Stimulated activated CD8-positive, alpha-beta memory T cell treated with anti-CD3 and anti-CD28 coated beads, Interleukin-7, amount 100 ng/mL, for 1 hour (primary cell): ENCODE measurements at regions not wholly inside any gene's neighbourhood (a gene's known extent, or its start where the extent isn't known, plus 50 kb on each side); places are given as distances from the start of the nearest gene placed in this dataset.
"Not testable (repeated sequence)": the region's sequence is repeated elsewhere in the genome, so short reads cannot be mapped to it uniquely, and the experiment has no call there.

Source experiments
- DNase-seq, 2 donors: peaks; one replicate each; pipeline ENCODE4 v3.0.0-alpha.2; 2020; ENCODE audit warnings: low read depth in 2 of 2

DNA sequence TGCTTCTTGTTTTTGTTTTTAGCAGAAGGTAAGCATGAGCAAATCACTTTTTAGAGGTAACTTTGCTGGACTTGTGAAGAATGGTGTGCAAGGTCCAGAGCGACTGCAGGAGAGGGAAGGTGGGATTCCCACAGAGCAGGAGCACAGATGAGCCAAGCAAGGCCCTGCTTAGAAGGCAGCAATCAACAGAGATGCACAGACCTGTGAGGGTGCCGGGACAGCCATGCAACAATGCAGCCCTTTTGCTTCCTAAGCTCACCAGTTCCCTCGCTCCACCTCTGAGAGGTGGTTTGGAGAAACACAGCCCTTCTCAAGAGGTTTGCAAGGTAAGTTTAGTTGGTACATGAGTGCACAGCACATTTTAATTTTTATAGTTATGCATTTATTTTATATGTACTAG, 85.1 kb upstream of the FBXO28 start:
- DNase-seq: not testable (repeated sequence)

DNA sequence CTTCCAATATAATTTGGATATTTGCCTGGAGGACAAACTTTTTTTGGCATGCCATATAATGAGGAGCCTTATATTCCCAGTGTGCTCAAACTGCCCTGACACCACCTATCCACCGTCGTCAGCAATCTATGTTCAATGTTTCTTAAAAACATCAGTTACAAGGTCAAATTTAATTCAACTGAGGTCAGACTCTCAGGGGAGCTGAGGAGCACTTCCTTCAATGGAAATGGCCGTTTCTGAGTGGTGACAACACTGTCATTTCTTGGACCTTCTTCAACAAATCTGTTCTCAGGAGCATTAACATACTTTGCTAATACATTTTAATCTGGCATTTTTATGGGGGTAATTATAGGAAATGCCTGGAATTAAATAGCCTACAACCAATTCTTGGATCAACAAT, 90.8 kb upstream of the FBXO28 start:
- DNase-seq: not testable (repeated sequence)

DNA sequence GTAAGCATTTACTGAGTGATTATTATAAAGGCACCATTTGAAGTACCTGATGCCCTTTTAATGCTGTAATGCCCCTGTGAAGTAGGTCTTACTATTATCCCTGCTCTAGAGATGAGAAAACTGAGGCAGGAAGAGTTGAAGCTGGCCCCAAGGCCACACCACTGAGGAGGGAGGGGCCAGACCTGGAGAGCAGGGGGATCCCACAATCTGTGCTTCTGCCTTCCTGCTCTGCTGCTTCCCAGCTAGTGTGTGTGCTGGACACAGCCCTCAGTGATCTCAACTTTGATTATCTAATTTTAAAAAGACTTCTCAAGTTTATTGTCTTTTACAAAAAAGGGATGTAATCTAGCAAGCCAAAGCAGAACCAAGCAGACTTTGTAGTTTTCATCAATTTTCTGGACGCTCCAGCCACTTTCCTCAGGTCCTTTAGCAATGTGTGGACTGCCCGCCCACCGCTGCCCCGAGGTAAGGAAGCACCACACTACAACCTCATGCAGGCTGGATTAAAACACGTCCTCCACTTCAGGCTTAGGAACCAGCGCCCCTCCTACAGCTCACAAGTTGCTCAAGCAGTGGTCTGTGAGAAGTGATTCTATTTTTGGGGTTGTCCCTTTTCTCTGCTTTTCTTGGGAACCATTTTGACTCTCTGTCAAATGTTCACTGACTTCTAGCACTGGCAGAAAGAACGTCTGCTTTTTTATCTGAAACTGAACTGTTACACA, 91.5 kb upstream of the FBXO28 start:
- not testable (repeated sequence) for DNase-seq

DNA sequence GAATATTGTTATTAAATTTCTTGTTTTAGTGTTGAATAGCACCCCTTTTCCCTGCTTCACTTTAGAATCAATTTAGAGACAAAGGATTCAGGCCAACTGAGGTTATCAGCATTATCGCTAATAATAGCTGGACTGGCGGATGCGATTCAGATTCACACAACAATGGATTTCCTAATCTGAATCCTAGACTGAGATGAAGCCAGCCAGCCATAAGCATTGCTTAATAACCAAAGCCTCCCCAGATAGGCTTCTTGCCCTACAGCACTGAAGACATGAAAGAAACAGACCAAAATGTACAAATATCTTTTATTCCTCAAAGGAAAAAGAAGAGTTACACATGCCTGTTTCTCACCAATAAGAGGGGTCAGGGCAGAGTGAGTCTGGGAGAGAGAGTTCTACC, 94.0 kb upstream of the FBXO28 start:
- not testable (repeated sequence) for DNase-seq

DNA sequence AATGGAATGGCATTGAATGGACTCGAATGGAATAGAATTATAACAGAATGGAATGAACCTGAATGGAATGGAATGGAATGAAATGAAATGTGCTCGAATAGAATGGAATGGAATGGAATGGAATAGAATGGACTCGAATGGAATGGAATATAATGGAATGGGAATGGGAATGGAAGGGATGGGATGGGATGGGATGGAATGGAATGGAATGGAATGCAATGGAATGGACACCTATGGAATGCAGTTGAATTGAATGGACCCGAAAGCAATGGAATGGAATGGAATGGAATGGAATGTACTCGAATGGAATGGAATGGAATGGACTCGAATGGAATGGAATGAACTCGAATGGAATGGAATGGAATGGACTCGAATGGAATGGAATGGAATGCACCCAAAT, 98.1 kb upstream of the FBXO28 start:
- DNase-seq: not testable (repeated sequence)

DNA sequence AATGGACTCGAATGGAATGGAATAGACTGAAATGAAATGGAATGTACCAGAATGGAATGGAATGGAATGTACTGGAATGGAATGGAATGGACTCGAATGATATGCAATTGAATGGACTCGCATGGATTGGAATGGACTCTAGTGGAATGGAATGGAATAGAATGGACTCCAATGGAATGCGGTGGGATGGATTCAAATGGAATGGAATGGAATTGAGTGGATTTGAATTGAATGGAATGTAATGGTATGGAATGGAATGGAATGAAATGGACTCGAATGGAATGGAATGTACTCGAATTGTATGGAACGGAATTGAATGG, 99.6 kb upstream of the FBXO28 start:
- no peak for DNase-seq

DNA sequence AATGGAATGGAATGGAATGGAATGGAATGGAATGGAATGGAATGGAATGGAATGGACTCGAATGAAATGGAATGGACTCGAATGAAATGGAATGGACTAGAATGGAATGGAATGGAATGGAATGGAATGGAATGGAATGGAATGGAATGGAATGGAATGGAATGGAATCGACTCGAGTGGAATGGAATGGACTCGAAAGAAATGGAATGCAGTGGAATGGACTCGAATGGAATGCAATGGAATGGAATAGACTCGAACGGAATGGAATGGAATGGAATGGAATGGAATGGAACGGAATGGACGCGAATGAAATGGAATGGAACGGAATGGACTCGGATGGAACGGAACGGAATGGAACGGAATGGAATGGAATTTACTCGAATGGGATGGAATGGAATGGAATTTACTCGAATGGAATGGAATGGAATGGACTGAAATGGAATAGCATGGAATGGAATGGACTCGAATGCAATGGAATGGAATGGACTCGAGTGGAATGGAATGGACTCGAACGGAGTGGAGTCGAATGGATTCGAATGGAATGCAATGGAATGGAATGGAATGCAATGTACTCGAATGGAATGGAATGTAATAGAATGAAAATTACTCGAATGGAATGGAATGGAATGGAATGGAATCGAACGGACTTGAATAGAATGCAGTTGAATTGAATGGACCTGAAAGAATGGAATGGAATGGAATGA, 100.1 kb upstream of the FBXO28 start:
- not testable (repeated sequence) for DNase-seq

DNA sequence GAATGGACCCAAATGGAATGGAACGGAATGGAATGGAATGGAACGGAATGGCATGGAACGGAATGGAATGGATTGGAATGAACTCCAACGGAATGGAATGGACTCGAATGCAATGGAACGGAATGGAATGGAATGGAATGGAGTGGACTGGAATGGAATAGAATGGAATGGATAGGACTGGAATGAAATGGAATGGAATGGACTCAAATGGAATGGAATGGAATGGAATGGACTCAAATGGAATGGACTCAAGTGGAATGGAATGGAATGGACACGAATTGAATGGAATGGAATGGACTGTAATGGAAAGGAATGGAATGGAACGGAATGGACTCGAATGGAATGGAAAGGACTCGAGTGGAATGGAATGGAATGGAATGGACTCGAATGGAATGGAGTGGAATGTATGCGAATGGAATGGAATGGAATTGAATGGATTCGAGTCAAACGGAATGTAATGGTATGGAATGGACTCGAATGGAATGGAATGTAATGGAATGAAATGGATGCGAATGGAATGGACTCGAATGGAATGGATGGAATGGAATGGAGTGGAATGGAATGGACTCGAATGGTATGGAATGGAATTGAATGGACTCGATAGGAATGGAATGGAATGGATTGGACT, 101.0 kb upstream of the FBXO28 start:
- not testable (repeated sequence) for DNase-seq

DNA sequence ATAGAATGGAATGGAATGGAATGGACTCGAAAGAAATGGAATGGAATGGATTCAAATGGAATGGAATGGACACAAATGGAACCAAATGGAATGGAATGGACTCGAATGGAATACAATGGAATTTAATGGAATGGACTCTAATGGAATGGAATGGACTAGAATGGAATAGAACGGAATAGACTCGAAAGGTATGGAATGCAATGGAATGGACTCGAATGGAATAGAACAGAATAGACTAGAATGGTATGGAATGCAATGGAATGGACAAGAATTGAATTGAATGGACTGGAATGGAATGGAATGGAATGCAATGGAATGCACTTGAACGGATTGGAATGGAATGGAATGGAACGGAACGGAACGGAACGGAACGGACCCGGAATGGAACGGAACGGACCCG, 101.7 kb upstream of the FBXO28 start:
- DNase-seq: not testable (repeated sequence)

DNA sequence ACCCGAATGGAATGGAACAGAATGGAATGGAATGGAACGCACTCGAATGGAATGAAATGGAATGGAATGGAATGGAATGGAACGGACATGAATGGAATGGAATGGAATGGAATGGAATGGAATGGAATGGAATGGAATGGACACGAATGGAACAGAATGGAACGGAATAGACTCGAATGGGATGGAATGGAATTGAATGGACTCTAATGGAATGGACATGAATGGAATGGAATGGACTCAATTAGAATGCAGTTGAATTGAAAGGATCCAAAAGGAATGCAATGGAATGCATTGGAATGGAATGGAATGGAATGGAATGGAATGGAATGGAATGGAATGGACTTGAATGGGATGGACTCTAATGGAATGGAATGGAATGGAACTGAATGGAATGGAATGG, 102.2 kb upstream of the FBXO28 start:
- not testable (repeated sequence) for DNase-seq

DNA sequence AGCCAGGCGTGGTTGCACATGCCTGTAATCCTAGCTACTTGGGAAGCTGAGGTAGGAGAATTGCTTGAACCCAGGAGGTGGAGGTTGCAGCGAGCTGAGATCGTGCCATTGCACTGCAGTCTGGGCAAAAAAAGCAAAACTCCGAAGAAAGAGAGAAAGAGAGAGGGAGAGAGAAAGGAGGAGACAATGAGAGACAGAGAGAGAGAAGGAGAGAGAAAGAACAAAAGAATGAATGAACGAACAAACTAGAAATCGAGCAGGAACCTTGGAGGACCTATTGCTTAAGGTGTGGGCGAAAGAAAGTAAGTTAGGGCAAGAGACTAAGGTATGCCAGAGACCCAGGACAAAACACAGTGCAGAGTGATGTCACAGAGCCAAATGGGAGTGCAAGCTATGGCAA, 102.8 kb upstream of the FBXO28 start:
- DNase-seq: not testable (repeated sequence)

DNA sequence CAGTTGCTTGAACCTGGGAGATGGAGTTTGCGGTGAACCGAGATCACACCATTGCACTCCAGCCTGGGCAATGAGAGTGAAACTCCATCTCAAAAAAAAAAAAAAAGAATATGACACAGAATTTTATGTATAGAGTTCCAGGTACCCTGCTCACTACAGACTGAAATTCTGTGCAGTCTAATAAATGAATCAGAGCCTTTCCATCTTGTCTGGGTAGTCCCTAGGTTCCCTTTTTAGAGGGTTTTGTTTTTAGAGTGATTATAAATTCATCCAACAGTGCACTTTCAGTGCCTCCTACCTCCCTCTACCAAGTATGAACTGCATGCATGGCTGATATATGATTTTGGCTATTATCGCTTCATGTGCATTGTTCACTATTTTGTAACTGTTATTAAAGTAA, 107.9 kb upstream of the FBXO28 start:
- DNase-seq: not testable (repeated sequence)

DNA sequence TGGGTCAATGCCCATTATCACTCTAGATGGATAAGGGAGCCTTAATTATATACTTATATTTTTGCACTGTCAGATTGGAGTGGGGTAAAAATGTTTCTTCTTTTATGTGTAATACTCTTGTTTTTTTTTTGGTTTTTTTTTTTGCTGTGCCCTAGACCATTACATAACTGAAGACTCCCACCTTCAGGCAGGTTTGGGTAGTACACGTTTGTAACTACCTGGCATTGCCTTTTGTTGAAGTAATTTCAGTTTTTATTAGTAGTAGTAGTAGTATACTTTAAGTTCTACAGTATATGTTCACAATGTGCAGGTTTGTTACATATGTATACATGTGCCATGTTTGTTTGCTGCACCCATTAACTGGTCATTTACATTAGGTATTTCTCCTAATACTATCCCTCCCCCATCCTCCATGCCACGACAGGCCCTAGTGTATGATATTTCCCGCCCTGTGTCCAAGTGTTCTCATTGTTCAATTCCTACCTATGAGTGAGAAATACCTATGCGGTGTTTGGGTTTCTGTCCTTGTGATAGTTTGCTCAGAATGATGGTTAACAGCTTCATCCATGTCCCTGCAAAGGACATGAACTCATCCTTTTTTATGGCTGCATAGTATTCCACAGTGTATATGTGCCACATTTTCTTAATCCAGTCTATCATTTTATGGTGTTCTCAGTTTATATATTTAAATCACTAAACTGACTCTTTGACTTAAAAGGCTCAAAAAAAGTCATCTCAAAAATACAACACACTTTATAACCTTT, 109.2 kb upstream of the FBXO28 start:
- peak in 1 of 2 donors; percentile 20 for DNase-seq

DNA sequence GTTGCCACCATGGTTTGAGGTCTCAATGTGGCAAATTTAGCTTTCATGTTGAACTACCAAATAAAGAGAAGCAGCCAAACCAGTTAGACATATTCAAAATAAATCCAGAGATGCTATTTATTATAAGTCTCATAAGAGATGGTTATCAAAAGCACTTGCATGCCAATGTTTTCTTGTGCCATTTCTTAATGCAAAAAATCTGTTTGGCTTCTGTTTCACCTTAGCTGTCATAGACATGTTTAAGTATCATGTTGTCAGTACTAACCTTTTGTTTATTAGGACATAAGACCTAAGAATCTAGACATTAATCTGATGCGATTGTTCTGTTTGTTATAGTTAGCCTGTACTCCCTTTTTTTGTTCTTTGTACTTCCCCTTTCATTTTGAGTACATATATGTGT, 110.0 kb upstream of the FBXO28 start:
- not testable (repeated sequence) for DNase-seq

DNA sequence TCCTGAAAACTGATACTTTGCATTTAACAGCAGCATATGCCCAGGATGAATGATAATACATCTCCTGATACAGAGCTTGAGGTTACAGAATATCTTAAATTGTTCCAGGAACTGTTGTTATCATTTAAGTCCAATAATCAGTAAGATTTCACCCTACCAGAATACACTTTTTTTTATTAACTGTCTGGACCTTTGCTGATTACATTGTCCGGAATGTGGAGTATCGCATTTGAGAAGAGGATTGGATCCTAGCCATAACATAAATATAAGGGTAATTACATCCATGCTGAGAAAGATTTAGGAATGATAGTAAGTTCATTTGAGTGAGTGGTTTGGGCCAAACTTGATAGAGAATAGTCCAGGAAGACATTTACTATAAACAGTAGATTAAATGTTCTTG, 112.2 kb upstream of the FBXO28 start:
- DNase-seq: not testable (repeated sequence)

DNA sequence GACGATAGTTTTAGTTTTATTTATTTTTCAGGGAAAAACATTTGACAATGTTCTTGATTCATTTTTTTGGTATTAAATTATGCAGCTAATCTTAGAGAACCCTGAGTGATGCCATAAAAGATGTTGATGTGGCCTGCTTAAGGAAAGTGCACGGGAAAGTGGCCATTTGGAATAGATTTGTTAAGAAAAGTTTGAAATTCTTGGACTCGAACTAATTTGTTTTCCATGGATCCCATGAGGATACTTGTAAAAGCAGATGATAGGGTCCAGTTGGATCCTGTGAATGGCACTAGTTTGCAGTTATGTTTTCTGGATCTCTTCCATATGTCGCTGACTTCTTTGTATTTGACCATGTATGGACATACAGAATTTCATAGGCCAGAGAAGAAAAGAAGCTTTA, 114.2 kb upstream of the FBXO28 start:
- DNase-seq: not testable (repeated sequence)

DNA sequence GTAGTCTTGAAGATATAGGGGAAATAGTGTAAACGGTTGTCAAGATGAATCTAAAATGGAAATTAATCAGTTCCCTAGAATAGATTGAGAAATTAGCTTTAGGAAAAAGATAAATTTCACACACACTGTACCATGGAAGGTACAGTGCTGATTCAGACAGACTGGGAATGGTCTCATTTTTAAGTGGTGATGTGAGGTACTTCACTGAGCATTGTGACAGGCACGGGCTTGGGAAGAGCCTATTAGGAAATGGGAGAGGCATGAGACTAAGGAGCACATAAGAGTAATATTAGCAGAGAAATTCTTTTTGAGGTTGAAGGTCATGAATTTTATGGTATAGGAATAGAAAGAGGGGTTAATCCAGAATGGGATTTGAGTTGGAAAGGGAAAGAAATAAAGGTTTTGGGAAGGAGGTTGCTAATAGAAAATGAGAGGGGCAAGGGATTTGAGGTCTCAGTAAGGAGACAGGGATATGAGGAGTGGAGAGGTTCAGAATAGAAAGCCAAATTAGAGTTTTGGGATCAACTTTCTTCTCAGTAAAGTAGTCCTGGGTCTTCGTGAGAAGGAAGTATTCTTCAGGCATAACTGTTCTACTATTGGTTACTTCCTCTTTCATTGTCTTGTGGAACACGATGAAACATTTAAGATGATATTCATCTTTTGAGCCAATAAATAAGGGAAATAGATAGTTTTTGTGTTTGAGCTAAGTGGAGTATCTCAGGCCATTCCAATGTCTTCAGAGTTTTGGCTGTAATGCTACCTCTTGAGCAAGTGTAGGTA, 115.0 kb upstream of the FBXO28 start:
- not testable (repeated sequence) for DNase-seq

DNA sequence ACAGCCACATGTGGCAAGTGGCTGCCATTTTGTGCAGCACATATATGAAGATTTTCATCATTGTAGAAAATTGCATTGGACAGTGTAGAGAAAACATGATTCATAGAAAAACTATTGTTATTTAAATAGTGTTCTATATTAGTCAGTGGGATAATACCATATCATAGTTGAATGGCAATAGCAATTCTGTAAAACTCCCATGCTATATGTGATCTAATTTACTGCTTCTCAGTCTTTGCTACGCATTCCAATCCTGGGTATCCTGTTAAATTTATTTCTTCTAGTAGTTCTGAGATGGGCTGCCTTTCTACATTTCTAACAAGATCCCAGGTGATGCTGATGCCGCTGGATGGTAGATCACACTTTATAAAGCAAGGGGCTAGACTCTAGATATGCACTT, 117.5 kb upstream of the FBXO28 start:
- DNase-seq: not testable (repeated sequence)

DNA sequence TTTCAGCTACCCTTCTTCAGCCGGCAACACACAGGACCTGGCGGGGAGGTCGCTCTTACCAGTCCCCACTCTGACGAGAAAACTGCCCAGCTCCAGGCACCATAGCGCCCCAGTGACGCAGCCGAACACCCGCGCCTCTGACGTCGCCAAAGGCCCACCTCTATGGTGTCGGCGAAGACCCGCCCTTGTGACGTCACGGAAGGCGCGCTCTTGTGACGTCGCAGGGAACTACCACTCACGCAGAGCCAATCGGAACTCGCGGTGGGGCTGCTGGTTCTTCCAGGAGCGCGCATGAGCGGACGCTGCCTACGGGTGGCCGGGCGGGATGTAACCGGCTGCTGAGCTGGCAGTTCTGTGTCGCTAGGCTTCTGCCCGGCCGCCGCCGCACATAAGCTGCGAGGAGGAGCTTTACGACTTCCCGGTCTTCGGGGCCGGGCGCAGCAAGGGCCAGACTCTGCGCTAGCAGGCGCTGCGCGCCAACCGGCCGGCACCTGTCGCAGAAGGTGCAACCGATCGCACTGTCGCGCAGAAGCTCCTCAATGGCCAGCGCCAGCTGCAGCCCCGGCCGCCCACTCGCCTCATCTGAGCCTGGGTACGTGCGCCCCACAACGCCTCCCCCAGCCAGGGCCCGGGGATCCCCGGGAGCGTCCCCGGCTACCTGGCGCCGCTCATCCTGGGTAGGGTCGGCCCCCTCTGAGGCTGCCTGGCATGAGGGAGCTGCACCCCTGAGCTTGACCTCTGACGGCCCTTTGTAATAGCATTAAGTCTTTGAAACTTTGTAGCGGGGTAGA, 121.3 kb upstream of the FBXO28 start:
- DNase-seq: peak; percentile 100

DNA sequence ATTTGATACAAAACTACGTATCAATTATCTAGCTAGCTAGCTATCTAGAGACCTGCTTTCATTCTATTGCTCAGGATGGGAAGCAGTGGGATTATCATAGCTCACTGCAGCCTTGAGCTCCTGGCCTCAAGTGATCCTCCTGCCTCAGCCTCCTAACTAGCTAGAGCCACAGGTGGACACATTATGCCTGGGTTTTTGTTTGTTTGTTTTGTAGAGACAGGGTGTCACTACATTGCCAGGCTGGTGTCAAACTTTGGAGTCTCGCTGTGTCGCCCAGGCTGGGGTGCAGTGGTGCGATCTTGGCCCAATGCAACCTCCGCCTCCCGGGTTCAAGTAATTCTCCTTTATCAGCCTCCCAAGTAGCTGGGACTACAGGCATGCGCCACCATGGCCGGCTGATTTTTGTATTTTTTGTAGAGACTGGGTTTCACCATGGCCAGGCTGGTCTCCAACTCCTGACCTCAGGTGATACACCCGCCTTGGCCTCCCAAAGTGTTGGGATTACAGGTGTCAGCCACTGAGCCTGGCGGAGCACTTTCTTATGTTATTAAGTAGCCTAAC, 122.5 kb upstream of the FBXO28 start:
- not testable (repeated sequence) for DNase-seq
